DMS153 treated with DMSO at 0.1 percent for 48 hours (cell line): ENCODE measurements at regions not wholly inside any gene's neighbourhood (a gene's known extent, or its start where the extent isn't known, plus 50 kb on each side); places are given as distances from the start of the nearest gene placed in this dataset.

ENCODE experiments used
- DNase-seq: peaks from one replicate; lab custom pipeline; 2025; ENCODE audit not compliant: unreplicated experiment; lab: John Stamatoyannopoulos, UW

DNA sequence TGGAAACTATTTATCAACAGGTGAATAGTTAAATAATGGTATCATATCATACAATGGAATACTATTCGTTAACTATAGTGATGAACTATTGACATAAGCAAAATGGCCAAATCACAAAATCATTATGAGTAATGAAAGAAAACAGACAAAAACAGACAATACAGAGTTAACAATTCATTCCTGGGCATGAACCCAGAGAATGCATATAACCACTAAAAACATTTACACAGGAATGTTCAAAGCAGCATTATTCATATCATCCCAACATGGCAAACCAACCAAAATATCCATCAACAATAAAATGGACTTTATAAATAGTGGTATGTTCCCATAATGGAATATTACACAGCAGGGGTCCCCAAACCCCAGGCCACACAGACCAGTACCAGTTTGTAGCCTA is 131.2 kb upstream of the CYP1B1 start:
- DNase-seq, result no peak

DNA sequence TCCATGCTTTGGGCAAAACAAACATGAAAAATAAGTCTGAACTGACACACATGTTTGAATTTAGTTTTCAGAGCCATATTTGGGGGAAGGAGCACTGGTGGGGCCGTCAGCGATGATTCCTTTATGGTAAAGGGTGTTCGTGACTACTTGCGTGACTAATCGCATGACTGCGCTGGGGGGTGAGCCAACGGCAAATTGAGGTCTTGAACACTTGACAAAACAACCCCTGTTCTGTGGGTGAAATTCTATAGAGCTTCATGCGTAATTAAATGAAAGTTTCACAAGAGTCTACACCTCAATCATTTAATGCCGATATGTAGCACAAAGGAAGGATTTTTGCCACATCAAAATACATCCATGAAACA is 127.5 kb upstream of the CYP1B1 start:
- no peak for DNase-seq

DNA sequence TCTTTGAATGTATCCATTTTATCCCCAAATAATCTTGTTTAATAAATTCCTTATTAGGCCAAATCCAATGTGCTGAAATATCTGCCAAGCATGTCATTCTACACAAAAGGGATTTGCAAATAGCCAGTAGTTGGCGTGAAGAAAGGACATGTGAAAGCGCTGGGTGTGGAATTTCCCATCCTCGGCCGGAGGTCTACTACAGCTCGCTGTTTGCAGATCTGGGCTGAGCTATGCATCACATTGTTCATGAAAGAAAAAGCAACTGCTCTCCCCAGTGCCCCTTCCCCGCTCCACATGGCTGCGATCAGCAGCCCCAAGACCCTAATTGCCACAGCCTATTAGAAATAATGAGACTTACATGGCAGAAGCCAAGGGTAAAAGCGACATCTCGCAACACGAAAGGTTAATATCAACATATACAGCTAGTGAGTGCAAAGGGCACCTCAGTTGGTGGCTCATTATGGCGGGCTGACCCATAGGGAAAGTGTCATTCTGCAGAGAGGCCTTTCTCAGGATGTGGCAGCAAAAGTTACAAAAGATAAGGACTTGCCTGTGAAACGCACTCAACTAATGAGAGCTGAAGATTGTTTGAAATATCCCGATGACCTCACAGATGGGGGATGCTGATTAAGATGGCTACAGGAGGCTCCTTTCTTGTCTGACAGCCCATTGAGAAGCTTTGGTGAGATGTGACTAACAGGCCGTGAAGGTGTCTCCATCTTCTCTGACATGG is 126.9 kb upstream of the CYP1B1 start:
- DNase-seq, result no peak

DNA sequence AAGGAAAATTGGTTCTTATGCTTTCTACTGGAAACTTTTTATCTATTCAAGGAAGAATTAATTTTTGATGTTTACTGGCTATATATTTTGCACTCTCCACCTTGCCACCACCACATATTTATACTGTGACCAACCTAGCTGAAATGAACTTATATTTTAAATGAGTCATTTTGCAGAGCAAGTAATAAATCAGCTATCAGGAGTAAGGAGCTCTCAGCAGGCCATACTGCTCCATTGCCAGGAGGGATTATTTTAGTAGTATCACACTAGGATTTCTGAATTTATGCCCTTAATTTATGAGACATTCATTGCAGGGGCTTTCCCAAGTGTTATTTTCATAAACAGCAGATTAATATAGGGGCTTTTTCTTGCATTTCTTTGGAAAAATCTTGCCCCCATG is 125.8 kb upstream of the CYP1B1 start:
- DNase-seq, result no peak

DNA sequence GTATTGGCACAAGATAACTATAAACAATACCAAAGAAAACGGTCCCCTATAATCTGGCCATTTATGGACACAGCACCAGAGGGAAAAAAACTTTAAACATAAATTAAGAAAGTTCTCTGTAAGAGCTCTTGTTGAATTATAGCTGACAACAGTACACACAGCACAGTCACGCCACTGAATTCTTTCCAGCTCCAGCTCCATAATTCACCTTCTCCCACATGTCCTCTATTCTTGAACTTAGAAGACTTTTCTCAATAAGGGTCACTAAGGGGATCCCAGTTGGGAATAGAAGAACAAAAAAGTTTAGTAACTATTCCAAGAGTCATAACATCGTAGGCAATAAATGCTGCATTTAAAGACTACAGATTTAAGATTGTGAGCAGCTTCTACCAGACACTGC is 124.6 kb upstream of the CYP1B1 start:
- DNase-seq, result no peak

DNA sequence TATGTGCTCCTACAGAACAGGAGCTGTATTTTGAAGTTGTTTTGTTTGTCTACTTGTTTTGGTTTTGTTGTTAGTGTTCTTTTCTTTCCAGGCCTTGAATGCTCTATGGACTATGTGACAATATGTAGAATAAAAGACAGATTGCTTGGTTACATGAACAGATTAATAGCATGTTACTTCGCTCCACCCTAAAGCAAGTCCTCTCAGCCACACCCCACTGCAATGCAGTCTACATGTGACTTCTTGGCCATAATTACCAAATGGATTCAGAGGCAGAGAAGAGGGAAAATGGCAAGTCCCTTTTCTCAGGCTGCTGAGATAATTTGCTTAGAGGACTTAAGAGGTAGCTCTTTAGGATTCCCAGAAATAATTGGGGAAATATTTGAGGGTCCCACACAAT is 123.2 kb upstream of the CYP1B1 start:
- DNase-seq, result no peak

DNA sequence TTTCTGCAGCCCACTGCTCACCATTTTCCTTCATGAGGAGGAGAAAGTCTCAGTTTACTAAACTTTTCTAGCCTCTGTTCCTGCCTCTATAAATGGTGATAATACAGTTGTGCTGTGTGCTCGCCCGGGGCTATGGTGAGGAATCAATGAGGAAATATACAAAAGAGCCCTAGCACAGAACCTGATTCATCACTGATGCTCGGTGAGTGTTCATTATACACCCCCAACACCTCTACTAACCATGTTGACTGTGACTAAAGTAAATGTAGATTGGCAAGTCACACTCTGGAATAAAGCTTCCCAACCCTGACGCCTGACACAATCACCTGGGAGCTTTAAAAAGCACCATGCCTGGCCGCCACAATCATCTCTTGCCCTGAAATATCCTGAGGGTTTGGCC is 118.8 kb upstream of the CYP1B1 start:
- no peak for DNase-seq

DNA sequence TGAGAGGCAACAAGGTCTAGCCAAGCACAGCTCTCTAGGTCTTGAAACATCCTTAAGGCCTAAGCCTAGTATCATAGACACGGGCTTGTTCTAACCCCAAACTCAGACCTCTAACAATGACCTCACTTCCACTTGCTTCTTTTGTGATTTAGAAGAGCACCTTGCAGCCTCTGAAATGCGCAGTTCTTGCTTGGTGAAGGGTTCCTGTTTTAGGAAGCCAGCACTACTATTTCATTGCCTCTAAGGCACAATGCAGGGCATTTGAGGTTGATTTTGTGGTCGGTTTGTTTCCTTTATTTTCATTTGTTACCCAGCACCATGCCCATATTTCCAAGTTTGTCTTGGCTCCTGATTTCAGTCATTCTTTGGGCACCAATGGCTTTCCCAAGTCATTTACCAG is 117.0 kb upstream of the CYP1B1 start:
- DNase-seq, result no peak

DNA sequence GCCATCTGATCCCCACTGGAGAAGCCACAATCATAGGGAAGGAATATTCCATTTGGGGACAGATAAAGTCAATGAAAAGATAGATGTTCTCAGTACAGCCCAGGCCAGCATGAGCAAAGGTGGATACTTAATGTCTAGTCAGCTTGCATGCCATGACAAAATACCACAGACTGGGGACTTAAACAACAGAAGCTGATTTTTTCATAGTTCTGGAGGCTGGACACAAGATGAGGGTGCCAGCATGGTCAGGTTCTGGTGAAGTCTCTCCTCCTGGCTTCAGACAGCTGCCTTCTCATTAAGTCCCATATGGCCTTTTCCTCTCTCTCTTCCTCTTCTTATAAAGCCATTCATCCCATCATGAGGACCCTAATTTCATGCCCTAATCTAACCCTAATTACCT is 116.1 kb upstream of the CYP1B1 start:
- DNase-seq, result no peak

DNA sequence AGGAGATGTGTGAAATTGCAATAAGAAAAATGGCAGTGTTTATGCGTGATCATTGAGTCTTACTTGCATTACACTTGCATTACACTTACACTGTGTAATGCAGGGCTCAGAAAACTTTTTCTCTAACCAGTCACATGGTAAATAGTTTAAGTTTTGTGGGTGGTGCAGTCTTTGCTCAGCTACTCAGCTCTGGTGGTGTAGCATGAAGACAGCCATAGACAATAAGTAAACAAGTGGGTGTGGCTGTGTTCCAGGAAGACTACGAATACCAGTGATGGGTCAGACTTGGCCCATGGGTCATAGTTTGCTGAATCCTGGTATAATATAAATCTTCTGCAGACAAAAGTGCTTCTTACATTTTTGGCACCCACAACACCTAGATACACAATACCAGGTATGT is 115.6 kb upstream of the CYP1B1 start:
- no peak for DNase-seq

DNA sequence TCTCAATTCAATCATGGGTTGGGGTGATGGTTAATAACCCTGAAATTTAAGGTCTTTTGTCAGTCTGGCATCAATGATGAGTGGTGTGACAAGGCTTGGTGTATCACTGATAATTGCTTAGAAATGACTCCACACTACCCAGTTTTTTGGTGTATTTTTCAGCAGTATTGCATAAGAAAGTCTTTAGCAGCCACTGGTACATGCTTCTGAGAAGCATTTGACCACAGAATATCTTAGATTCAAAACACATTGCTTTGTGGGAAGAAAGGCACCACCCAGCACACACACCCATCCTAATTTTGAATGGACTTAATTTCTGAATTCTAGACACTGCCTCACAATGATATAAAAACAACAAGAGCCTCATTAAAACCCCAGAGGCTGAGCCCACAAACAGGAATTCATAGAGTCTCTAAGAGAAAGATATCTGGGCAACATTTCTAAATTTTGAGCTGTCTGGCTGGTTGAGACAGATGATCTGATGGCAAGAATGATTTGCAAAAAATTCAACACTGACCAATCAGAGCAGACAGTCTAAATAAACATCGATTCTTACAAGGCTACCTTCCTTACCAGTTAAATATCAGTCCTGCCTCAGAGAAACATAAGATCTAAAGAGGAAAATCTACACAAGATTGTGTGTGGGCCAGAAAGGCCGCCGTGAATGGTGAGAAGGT is 114.7 kb upstream of the CYP1B1 start:
- DNase-seq, result no peak

DNA sequence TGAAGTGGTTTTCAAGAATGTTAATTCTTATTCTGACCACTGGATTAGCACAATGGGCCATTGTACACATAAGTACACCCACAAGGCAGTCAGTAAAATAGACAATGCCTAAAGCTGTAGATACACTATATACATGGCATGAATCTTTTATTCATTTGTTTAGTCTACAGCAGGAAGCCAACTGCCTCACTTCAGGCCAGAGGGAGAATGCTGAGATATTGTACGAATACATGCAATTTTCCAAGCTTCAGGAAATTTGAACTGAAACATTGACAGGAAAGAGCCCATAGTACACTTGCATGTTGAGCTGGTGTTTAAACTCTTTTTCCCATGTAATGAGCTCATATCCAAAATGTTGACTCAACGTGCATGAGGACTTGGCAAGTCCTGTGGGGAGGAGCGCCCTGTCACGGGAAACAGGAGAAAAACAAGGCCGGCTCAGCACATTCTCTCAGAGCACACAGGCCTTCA is 111.6 kb upstream of the CYP1B1 start:
- DNase-seq, result no peak

DNA sequence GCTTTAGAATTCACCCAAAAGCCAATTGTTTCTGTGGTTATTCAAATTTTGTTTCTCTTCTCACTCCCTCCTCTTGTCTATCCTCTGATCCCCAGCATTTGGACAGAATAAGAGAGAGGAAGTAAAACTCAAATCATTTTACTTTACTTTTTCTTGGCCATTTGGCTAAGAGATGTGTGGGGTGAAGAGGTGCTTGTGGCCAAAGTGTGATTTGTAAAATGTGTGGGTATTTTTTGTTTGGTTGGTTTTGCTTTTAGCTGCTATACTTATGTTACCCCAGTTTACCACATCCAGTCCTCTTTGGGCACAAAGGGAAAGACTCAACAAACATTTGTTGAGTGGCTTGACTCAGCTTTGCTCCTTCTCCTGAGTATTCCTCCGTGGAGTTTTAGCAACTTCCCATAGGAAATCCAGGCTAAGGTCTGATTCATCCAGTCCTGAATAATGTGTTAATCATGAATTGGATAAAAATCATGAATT is 109.1 kb upstream of the CYP1B1 start:
- no peak for DNase-seq

DNA sequence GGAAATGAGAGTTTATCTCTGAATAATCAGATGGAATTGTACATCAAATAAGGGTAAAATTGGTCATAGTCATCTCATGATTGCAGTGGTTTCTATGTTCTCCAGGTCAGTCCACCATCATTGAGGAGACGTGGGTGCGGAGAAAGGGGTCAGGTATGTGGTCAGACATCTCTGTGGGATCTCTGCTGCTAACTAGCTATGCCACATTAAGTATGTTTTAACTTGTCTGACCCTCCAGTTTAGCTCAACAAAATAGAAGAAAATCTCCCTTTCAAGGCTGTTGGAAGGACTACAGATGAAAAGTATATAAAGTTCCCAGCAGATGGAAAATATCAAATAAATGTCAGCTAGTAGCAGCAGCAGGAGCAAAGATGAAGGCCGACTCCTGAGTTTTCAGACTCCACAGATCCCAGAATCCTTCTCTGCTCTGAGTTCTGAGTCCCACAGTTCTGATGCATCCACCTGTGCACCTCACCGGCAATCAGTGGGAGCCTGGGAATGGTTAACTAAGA is 106.6 kb upstream of the CYP1B1 start:
- DNase-seq, result no peak

DNA sequence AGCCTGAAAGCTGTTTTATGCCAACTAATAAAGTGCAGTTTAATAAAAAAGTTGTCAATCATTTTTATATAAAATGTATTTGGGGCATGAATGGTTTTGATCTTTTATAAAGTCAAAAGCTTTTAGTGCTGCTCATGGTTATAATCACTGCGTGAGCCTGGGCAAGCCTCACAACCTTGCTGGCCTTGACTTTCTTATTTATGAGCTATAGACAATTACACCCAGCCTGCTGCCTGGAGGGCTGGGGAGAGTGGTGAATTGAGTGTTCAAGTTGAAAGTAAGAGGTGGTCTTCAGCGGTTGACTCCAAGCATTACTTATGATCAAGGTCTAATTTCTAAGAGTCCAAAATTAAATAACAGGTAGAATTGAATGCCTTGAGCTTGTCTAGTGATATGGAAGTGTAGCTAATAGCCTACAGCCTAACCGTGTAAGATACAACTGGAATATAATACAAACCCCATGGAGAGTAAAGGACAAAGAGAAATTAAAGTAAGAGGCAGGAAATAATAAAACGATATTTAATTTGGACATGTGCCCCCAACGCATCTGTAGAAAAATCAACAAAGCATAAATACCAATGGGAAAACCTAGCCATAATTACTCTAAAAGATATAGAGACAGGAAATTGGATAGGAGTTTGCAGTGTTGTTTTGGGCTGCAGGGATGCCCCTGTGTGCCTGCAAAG is 106.0 kb upstream of the CYP1B1 start:
- DNase-seq, result peak; percentile 20

DNA sequence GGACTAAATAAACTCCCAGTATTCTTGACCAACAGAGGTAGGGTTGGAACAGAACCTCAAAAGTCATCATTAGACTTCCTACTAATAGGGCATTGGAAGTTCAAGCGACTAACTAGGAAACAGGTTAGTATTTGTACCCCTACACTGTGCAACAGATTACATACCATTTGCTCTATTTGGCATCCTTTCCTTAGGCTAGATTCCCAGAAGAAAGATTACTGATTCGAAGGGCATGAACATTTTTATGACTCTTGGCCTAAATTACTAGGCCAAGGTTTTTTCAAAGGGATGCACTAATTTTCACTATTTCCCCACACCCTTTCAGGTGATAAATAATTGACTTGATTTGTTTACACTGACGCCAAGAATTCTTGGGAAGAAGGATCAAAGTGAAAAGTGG is 104.8 kb upstream of the CYP1B1 start:
- no peak for DNase-seq

DNA sequence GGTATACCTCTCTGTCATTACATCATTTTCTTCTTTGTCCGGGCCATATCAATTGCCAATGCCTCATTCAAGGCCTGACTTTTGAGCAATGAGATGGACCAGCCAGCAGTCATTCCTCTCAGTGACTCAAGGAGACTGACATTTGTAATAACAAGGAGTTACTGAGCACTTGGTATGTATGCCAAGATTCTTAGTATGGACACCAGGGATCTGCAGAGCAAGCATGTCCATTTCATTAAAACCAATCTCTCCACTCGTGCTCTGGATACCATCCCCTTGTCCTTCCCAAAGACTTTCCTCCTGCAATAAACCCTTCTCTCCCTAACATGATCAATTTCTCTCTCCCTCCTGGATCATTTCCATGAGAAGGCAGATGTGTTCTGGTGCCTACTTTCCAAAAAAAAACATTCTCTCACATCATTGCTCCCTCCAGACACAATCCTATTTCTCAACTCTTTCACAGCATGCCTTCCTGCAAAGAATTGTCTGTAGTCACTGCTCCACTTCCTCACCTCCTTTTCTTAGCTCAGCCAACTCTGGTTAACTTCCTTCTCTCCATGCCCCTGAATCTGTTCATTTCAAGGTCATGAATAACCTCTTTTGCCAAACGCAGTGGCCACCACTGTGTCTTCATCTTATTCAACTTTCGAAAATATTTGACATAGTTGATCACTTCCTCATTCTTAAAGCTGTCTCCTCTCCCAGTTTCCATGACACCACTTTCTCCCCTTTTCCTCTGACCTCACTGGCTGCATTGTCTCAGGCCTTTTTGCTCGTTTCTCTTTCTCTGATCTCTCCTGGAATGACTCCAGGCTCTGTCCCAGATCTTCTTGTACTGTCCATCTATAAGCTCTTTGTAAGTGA is 102.8 kb upstream of the CYP1B1 start:
- DNase-seq, result no peak

DNA sequence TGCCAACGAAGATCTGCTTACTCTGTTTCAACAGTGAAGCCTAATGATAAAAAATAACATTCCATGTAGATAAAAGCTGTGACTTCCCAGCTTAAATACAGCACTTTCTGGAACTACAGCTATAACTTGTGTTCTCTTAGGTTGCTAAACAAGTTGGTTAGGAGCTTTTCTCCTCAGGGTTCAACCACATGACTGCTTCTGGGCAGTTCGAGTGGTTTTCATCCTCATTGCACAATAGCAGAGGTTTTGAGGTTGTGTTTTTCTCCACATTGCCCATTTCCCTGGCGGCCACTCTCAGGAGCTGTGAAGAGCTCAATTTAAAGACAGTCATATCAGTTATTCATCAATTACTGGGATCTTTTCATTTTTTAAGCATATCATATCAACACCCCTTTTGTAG is 102.2 kb upstream of the CYP1B1 start:
- DNase-seq, result no peak

DNA sequence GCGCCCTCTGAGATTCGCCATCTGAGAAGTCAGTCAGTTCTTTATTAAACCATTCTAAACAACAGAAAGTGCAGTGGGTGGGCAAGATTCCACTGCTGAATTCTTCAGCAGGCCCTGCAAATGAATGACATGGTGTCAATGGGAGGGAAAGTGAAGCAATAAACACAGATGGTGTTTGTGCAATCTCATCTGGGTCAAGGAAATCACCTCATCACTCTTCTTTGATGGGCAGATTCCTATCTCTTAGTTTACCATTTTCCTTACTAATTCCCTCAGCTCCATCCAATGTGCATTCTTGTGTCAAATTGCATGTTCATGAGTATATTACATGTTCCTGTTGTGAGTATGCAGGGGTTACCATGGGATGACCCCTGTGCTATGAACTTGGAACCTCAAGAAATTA is 100.7 kb upstream of the CYP1B1 start:
- DNase-seq, result no peak

DNA sequence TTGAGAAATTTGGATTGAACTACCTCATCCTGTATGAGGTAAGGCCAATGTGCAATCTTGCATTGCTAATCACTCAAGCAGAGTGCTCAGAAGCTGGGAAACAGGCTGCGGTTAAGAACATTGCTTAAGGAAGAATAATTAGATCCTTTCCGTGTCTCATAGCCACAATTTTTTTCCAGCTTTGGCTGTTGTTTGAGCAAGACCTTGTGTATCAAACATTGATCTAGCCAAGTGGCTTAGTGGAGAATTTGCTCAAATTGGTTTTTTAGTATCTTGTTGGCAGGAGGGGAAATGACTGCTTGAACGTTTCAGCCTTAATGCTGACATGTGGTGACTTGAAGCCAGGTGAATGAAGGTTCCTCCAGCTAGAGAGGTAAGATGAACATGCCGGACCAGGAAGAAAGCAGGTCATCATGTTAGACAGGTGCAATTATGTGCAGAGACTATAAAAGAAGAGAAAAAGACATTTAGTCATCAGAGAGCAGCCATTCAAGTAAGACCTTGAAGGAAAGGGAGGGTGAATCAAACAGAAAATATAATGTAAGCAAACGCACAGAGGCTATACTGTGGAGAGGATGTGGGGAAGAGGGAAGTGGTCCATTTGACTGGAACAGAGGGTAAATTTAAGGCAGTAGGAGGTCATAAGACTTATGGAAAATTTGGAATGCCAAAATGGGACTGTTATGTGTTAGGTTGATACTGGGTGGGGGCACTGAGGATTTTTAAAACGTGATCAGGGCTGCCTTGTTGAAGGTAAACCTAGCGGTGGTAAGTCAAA is 98.9 kb upstream of the CYP1B1 start:
- no peak for DNase-seq
